ENCODE measurements at regions not wholly inside any gene's neighbourhood (a gene's known extent, or its start where the extent isn't known, plus 50 kb on each side); places are given as distances from the start of the nearest gene placed in this dataset.

- TF ChIP-seq CTCF (conservative IDR thresholded peaks at IDR 0.05) = no peak
- TF ChIP-seq ZFX (IDR thresholded peaks at IDR 0.05) = no peak
These were observed 506.7 kb downstream of the CMPK2 start for GRCh38 chr2:6358985-6359384.
